Nephron progenitor cell (in vitro differentiated cells): ENCODE measurements at regions not wholly inside any gene's neighbourhood (a gene's known extent, or its start where the extent isn't known, plus 50 kb on each side); places are given as distances from the start of the nearest gene placed in this dataset.

Experiments used
- DNase-seq: peaks from one replicate; pipeline ENCODE4 v3.0.0; 2021
- H3K27ac Mint-ChIP-seq: 2 replicates; pipeline ENCODE4 v1.8.0; 2021; ENCODE audit warnings: mild to moderate bottlenecking, moderate library complexity, mixed read lengths
- H3K27me3 Mint-ChIP-seq: 2 replicates; pipeline ENCODE4 v1.8.0; 2021; ENCODE audit warnings: mild to moderate bottlenecking, low read depth, mixed read lengths; ENCODE audit not compliant: poor library complexity
- H3K36me3 Mint-ChIP-seq: 2 replicates; pipeline ENCODE4 v1.8.0; 2021; ENCODE audit warnings: low read depth, mixed read lengths
- H3K4me1 Mint-ChIP-seq: 2 replicates; pipeline ENCODE4 v1.8.0; 2021; ENCODE audit warnings: mixed read lengths
- H3K4me3 Mint-ChIP-seq: 2 replicates; pipeline ENCODE4 v1.8.0; 2021; ENCODE audit warnings: mild to moderate bottlenecking, moderate library complexity, mixed read lengths
- H3K9me3 Mint-ChIP-seq: 2 replicates; pipeline ENCODE4 v1.8.0; 2021; ENCODE audit warnings: mild to moderate bottlenecking, moderate library complexity, mixed read lengths
- CTCF ChIP-seq: fragments of 200-600 bp; sonication (generic); IDR thresholded peaks from 2 replicates; pipeline ENCODE4 v1.5.0; 2021; ENCODE audit warnings: antibody characterized with exemption

- H3K27ac Mint-ChIP-seq: no peak overlapping the region
- peaks cover 50% of the 10 kb centered on the region for H3K4me1 Mint-ChIP-seq
- TF ChIP-seq CTCF: no peak
- no peak overlapping the region for H3K4me3 Mint-ChIP-seq
- DNase-seq: no peak
- H3K9me3 Mint-ChIP-seq: peaks cover 2% of the 10 kb centered on the region
- peaks cover 2% of the 10 kb centered on the region for H3K27me3 Mint-ChIP-seq
- H3K36me3 Mint-ChIP-seq: no peaks in the 10 kb centered on the region
Measured at GRCh38 chr5:4204276-4205141, 608.9 kb downstream of the IRX1 start.

- H3K36me3 Mint-ChIP-seq: no peaks in the 10 kb centered on the region
- peaks cover 51% of the 10 kb centered on the region for H3K4me1 Mint-ChIP-seq
- H3K27ac Mint-ChIP-seq: no peak overlapping the region
- peaks cover 3% of the 10 kb centered on the region for H3K27me3 Mint-ChIP-seq
- TF ChIP-seq CTCF: no peak
- H3K9me3 Mint-ChIP-seq: peaks cover 4% of the 10 kb centered on the region
- DNase-seq: no peak
- no peak overlapping the region for H3K4me3 Mint-ChIP-seq
Measured at GRCh38 chr5:4205398-4205797, 609.8 kb downstream of the IRX1 start.

GRCh38 chr5:4206127-4206526 is 610.5 kb downstream of the IRX1 start:
- Mint-ChIP-seq H3K9me3 (peaks cover 4% of the 10 kb centered on the region), H3K27me3 (peaks cover 3% of the 10 kb centered on the region)

GRCh38 chr5:4207486-4207885 is 611.9 kb downstream of the IRX1 start:
- Mint-ChIP-seq H3K27ac (no peak overlapping the region), H3K4me1 (peaks cover 55% of the 10 kb centered on the region), H3K36me3 (no peaks in the 10 kb centered on the region), H3K9me3 (peaks cover 7% of the 10 kb centered on the region), H3K27me3 (peaks cover 3% of the 10 kb centered on the region), H3K4me3 (no peak overlapping the region)
- no peak for DNase-seq
- no peak for TF ChIP-seq CTCF

More at GRCh38 chr5:4206127-4206526, 610.5 kb downstream of the IRX1 start:
- no peak for DNase-seq
- no peak for TF ChIP-seq CTCF
- Mint-ChIP-seq H3K36me3 (no peaks in the 10 kb centered on the region), H3K27ac (no peak overlapping the region), H3K4me3 (no peak overlapping the region), H3K4me1 (peaks cover 51% of the 10 kb centered on the region)

GRCh38 chr5:4208537-4208936 is 612.9 kb downstream of the IRX1 start:
- peaks cover 66% of the 10 kb centered on the region for H3K4me1 Mint-ChIP-seq
- no peak for TF ChIP-seq CTCF
- no peak overlapping the region for H3K4me3 Mint-ChIP-seq
- DNase-seq: no peak
- no peak overlapping the region for H3K27ac Mint-ChIP-seq
- peaks cover 3% of the 10 kb centered on the region for H3K27me3 Mint-ChIP-seq
- H3K9me3 Mint-ChIP-seq: peaks cover 7% of the 10 kb centered on the region
- H3K36me3 Mint-ChIP-seq: no peaks in the 10 kb centered on the region

- Mint-ChIP-seq H3K27ac (no peak overlapping the region), H3K9me3 (peaks cover 7% of the 10 kb centered on the region), H3K27me3 (peaks cover 3% of the 10 kb centered on the region), H3K4me1 (peaks cover 70% of the 10 kb centered on the region), H3K36me3 (no peaks in the 10 kb centered on the region), H3K4me3 (no peak overlapping the region)
- no peak for DNase-seq
- TF ChIP-seq CTCF: no peak
Measured at GRCh38 chr5:4208996-4209395, 613.4 kb downstream of the IRX1 start.
